ENCODE measurements at regions not wholly inside any gene's neighbourhood (a gene's known extent, or its start where the extent isn't known, plus 50 kb on each side); places are given as distances from the start of the nearest gene placed in this dataset.

GRCh38 chr4:22052076-22052475, 103.5 kb upstream of the KCNIP4 start:
- in situ Hi-C loops (cut with MboI; ENCODE audit: low pct_unique_long_range_greater_than_20kb, low sequenced_read_pairs, unreplicated experiment) = no loop called here
- TF ChIP-seq, protein P1, sequence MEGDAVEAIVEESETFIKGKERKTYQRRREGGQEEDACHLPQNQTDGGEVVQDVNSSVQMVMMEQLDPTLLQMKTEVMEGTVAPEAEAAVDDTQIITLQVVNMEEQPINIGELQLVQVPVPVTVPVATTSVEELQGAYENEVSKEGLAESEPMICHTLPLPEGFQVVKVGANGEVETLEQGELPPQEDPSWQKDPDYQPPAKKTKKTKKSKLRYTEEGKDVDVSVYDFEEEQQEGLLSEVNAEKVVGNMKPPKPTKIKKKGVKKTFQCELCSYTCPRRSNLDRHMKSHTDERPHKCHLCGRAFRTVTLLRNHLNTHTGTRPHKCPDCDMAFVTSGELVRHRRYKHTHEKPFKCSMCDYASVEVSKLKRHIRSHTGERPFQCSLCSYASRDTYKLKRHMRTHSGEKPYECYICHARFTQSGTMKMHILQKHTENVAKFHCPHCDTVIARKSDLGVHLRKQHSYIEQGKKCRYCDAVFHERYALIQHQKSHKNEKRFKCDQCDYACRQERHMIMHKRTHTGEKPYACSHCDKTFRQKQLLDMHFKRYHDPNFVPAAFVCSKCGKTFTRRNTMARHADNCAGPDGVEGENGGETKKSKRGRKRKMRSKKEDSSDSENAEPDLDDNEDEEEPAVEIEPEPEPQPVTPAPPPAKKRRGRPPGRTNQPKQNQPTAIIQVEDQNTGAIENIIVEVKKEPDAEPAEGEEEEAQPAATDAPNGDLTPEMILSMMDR (IDR thresholded peaks at IDR 0.05; ENCODE audit: extremely low read depth, insufficient read depth, missing control alignments) = no peak
- DNase-seq (ENCODE audit: low spot score) = no peak

GRCh38 chr4:22048323-22048722, 99.8 kb upstream of the KCNIP4 start:
- TF ChIP-seq, protein P1 (IDR thresholded peaks at IDR 0.05; ENCODE audit: extremely low read depth, insufficient read depth, missing control alignments) = no peak
- in situ Hi-C loops (cut with MboI; ENCODE audit: low pct_unique_long_range_greater_than_20kb, low sequenced_read_pairs, unreplicated experiment) = no loop called here
- DNase-seq (ENCODE audit: low spot score) = no peak

GRCh38 chr4:22047793-22048192, 99.2 kb upstream of the KCNIP4 start:
- in situ Hi-C loops (cut with MboI; ENCODE audit: low pct_unique_long_range_greater_than_20kb, low sequenced_read_pairs, unreplicated experiment) = no loop called here
- DNase-seq (ENCODE audit: low spot score) = no peak
- TF ChIP-seq, protein P1 (IDR thresholded peaks at IDR 0.05; ENCODE audit: extremely low read depth, insufficient read depth, missing control alignments) = no peak

DNA sequence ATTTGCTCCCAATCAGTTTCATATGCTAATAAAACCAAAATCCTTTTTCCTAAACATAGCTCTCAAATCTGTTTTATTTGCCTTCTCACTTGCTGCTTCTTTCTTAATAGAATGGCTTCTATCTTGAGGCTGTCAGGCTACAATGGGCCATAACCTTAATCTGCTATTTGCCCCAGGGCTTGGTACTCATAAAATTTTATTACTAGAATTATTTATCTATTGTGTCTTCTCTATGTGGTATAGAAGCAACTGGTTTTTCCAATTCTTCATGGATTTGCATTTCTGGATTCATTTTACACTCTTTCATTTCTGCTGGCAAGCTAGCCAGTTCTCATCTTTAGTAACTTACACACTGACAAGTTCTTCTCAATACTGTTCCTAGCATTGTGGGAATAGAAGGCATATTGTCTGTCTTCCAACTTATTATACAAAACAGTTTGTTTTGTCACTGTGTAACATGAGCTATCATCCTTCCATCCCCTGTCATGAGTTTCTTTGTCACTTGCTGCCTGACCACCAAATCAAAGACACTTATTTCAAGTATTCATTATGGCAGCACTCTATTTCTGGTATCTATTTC, 96.6 kb upstream of the KCNIP4 start:
- in situ Hi-C loops (cut with MboI; ENCODE audit: low pct_unique_long_range_greater_than_20kb, low sequenced_read_pairs, unreplicated experiment) = no loop called here
- no peak for DNase-seq (ENCODE audit: low spot score)
- TF ChIP-seq, protein P1 (IDR thresholded peaks at IDR 0.05; ENCODE audit: extremely low read depth, insufficient read depth, missing control alignments) = no peak

DNA sequence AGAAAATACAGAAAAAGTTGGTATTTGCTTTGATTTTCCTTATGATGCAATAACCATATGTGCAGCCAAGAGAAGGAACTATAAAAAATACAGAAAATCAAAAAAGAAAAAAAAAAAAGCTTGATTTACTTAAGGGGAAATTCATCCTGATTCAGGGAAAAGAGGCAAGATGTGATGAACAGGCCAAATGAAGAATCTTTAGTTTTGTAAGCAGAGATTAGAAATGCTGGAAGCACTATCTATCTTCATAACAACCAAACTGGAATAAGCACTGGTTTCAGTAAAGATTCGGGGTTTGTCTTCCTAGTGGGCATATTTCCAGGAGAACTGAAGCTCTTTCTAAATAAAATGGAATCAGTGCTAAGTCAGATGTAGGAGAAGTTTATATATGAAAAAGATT, 82.9 kb upstream of the KCNIP4 start:
- DNase-seq (ENCODE audit: low spot score) = no peak
- in situ Hi-C loops (cut with MboI; ENCODE audit: low pct_unique_long_range_greater_than_20kb, low sequenced_read_pairs, unreplicated experiment) = no loop called here
- TF ChIP-seq, protein P1 (IDR thresholded peaks at IDR 0.05; ENCODE audit: extremely low read depth, insufficient read depth, missing control alignments) = no peak

DNA sequence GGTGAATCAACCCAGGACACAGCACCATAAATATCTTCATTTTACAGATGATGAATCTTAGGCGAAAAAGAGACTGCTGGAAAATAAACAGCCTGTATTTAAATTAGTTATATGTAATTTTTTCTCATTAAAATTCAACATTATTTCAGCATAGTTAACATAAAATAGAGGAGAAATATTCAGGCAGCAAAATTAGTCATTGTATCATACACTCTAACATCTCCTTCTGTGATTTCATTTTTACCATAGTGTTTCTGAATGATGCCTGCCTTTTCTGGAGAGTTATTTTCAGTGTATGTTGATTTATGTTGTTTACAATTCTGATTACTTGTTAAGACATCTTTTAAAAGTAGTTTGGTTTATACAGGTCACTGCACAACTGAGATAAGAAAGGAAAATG, 82.3 kb upstream of the KCNIP4 start:
- in situ Hi-C loops (cut with MboI; ENCODE audit: low pct_unique_long_range_greater_than_20kb, low sequenced_read_pairs, unreplicated experiment) = no loop called here
- no peak for DNase-seq (ENCODE audit: low spot score)
- TF ChIP-seq, protein P1 (IDR thresholded peaks at IDR 0.05; ENCODE audit: extremely low read depth, insufficient read depth, missing control alignments) = no peak

- in situ Hi-C loops (cut with MboI; ENCODE audit: low pct_unique_long_range_greater_than_20kb, low sequenced_read_pairs, unreplicated experiment) = no loop called here
- TF ChIP-seq, protein P1 (IDR thresholded peaks at IDR 0.05; ENCODE audit: extremely low read depth, insufficient read depth, missing control alignments) = no peak
- no peak for DNase-seq (ENCODE audit: low spot score)
Observed at GRCh38 chr4:22030307-22030706, 81.7 kb upstream of the KCNIP4 start.
